SK-N-SH treated with all-trans-retinoic acid at 6 μM for 48 hours (cell line): ENCODE measurements at regions not wholly inside any gene's neighbourhood (a gene's known extent, or its start where the extent isn't known, plus 50 kb on each side); places are given as distances from the start of the nearest gene placed in this dataset.

ENCODE experiments used
- ATAC-seq: fragments of 200-7000 bp; cut with Tn5 transposase; 3 replicates; pipeline ENCODE4 v1.9.1; 2020; ENCODE audit warnings: mild to moderate bottlenecking, moderate library complexity
- ARNTL ChIP-seq: fragments of 450-650 bp; formaldehyde crosslinking; IDR thresholded peaks from 2 replicates; pipeline ENCODE4 v1.5.0; 2020; ENCODE audit warnings: low read depth, mild to moderate bottlenecking, moderate library complexity, borderline replicate concordance
- BACH2 ChIP-seq: fragments of 250-450 bp; sonication (Bioruptor Pico); IDR thresholded peaks from 2 replicates; pipeline ENCODE4 v1.9.0; 2021; ENCODE audit warnings: mild to moderate bottlenecking, borderline replicate concordance
- CSDC2 ChIP-seq: fragments of 250-450 bp; sonication (Bioruptor Pico); IDR thresholded peaks from 2 replicates; pipeline ENCODE4 v1.5.0; 2020; ENCODE audit warnings: mild to moderate bottlenecking, moderate library complexity
- CSRNP3 ChIP-seq: fragments of 250-450 bp; sonication (Bioruptor Pico); IDR thresholded peaks from 2 replicates; pipeline ENCODE4 v1.5.1; 2021; ENCODE audit warnings: mild to moderate bottlenecking, moderate library complexity
- ESRRG ChIP-seq: fragments of 250-450 bp; sonication (Bioruptor Pico); IDR thresholded peaks from 2 replicates; pipeline ENCODE4 v1.6.1; 2021; ENCODE audit warnings: mild to moderate bottlenecking
- ISL1 ChIP-seq: fragments of 250-450 bp; sonication (Bioruptor Pico); IDR thresholded peaks from 2 replicates; pipeline ENCODE4 v2.1.2; 2022; ENCODE audit warnings: mild to moderate bottlenecking, moderate library complexity
- PATZ1 ChIP-seq: fragments of 250-450 bp; sonication (Bioruptor Pico); IDR thresholded peaks from 2 replicates; pipeline ENCODE4 v1.8.0; 2020; ENCODE audit warnings: mild to moderate bottlenecking, moderate library complexity, borderline replicate concordance
- POU6F1 ChIP-seq: fragments of 250-450 bp; sonication (Bioruptor Pico); IDR thresholded peaks from 2 replicates; pipeline ENCODE4 v1.8.0; 2021; ENCODE audit warnings: low read depth, mild to moderate bottlenecking, moderate library complexity, borderline replicate concordance
- PPARA ChIP-seq: fragments of 250-450 bp; sonication (Bioruptor Pico); IDR thresholded peaks from 2 replicates; pipeline ENCODE4 v1.5.0; 2020; ENCODE audit warnings: mild to moderate bottlenecking, borderline replicate concordance
- RARB ChIP-seq: fragments of 250-450 bp; sonication (Bioruptor Pico); IDR thresholded peaks from 2 replicates; pipeline ENCODE4 v1.8.0; 2021; ENCODE audit warnings: mild to moderate bottlenecking, moderate library complexity
- SNAI2 ChIP-seq: fragments of 250-450 bp; sonication (Bioruptor Pico); IDR thresholded peaks from 2 replicates; pipeline ENCODE4 v1.5.0; 2020; ENCODE audit warnings: mild to moderate bottlenecking, moderate library complexity
- TCF4 ChIP-seq: fragments of 250-450 bp; sonication (Bioruptor Pico); IDR thresholded peaks from 2 replicates; pipeline ENCODE4 v1.8.0; 2021; ENCODE audit warnings: mild to moderate bottlenecking, moderate library complexity, borderline replicate concordance
- TSHZ2 ChIP-seq: fragments of 250-450 bp; sonication (Bioruptor Pico); IDR thresholded peaks from 2 replicates; pipeline ENCODE4 v1.5.0; 2020; ENCODE audit warnings: mild to moderate bottlenecking, moderate library complexity
- ZFP30 ChIP-seq: fragments of 450-650 bp; formaldehyde crosslinking; IDR thresholded peaks from 2 replicates; pipeline ENCODE4 v1.5.0; 2022; ENCODE audit warnings: mild to moderate bottlenecking, moderate library complexity
- ZNF565 ChIP-seq: fragments of 450-650 bp; formaldehyde crosslinking; conservative IDR thresholded peaks from 2 replicates; pipeline ENCODE4 v1.5.0; 2020; ENCODE audit warnings: low read depth, mild to moderate bottlenecking, moderate library complexity
- ZNF70 ChIP-seq: fragments of 450-650 bp; formaldehyde crosslinking; IDR thresholded peaks from 2 replicates; pipeline ENCODE4 v1.5.0; 2020; ENCODE audit warnings: mild to moderate bottlenecking, moderate library complexity

- TF ChIP-seq ZFP30 (CRISPR knock-in tag) (no peak), ZNF565 (CRISPR knock-in tag) (no peak), ESRRG (CRISPR knock-in tag) (no peak), TCF4 (no peak), ZNF70 (CRISPR knock-in tag) (no peak), CSRNP3 (CRISPR knock-in tag) (no peak), SNAI2 (CRISPR knock-in tag) (no peak), PATZ1 (CRISPR knock-in tag) (no peak), POU6F1 (CRISPR knock-in tag) (no peak), PPARA (no peak)
- ATAC-seq, result no peak
Observed at GRCh38 chr9:115540091-115540490, 422.1 kb upstream of the TNC start.

- ATAC-seq, result no peak
- TF ChIP-seq ZFP30 (CRISPR knock-in tag), result no peak
- no peak for TF ChIP-seq ZNF565 (CRISPR knock-in tag)
- no peak for TF ChIP-seq ISL1 (CRISPR knock-in tag)
- TF ChIP-seq CSRNP3 (CRISPR knock-in tag), result no peak
- no peak for TF ChIP-seq TSHZ2
- no peak for TF ChIP-seq ESRRG (CRISPR knock-in tag)
- TF ChIP-seq TCF4, result no peak
- TF ChIP-seq, all 23 proteins: peak for 0
Observed at GRCh38 chr9:115543511-115543910, 425.6 kb upstream of the TNC start.

GRCh38 chr9:115548609-115549260, 430.8 kb upstream of the TNC start:
- no peak for ATAC-seq
- TF ChIP-seq BACH2 (CRISPR knock-in tag), result no peak
- no peak for TF ChIP-seq CSDC2 (CRISPR knock-in tag)

GRCh38 chr9:115551396-115551795, 433.4 kb upstream of the TNC start:
- TF ChIP-seq TSHZ2 (no peak), TCF4 (peak; percentile 41; the same call in 1 of the 2 replicates), ARNTL (CRISPR knock-in tag) (no peak), RARB (CRISPR knock-in tag) (no peak)
- peak; percentile 90 for ATAC-seq
